ENCODE measurements at regions not wholly inside any gene's neighbourhood (a gene's known extent, or its start where the extent isn't known, plus 50 kb on each side); places are given as distances from the start of the nearest gene placed in this dataset.

GRCh38 chr3:14333215-14333614, 69.2 kb upstream of the SLC6A6 start:
- no peak for TF ChIP-seq CTCF (conservative IDR thresholded peaks at IDR 0.05)
- no peak for TF ChIP-seq EZH2 (IDR thresholded peaks at IDR 0.05; ENCODE audit: low read depth)
